ENCODE measurements at regions not wholly inside any gene's neighbourhood (a gene's known extent, or its start where the extent isn't known, plus 50 kb on each side); places are given as distances from the start of the nearest gene placed in this dataset.
"Not testable (repeated sequence)": the region's sequence is repeated elsewhere in the genome, so short reads cannot be mapped to it uniquely, and the experiment has no call there.

- Histone ChIP-seq H3K36me3 (ENCODE audit: insufficient read depth, low read length) (no peaks in the 10 kb centered on the region), H3K27me3 (ENCODE audit: insufficient read depth, low read length) (no peaks in the 10 kb centered on the region), H3K27ac (ENCODE audit: low read depth, low read length) (no peak overlapping the region), H3K4me1 (ENCODE audit: insufficient read depth, low read length) (peaks cover 9% of the 10 kb centered on the region), H3K4me3 (ENCODE audit: low read length in 2 of 2) (no peak overlapping the region), H3K9me3 (ENCODE audit: control insufficient read depth in 1 of 2, low read length in 2 of 2) (no peaks in the 10 kb centered on the region)
- no peak for DNase-seq
- Mint-ChIP-seq H3K36me3 (no peaks in the 10 kb centered on the region), H3K27me3 (peaks cover 0 to 2% of the 10 kb centered on the region in 2 donors), H3K4me3 (no peak overlapping the region), H3K4me1 (peaks cover 7 to 13% (median 10%) of the 10 kb centered on the region in 4 donors), H3K9me3 (peaks cover 0 to 2% (median 0%) of the 10 kb centered on the region in 8 donors), H3K27ac (no peak overlapping the region)
- ChIA-PET POLR2A (ENCODE audit: partially characterized antibody) (interaction anchor here (0.7 kb wide), 1 partner anchor 13 kb away, joined by 3 read pairs; no protein-coding TSS in a partner anchor), CTCF (ENCODE audit: partially characterized antibody) (interaction anchor here (1.2 kb wide), 1 partner anchor 20 kb away, joined by 3 read pairs; no protein-coding TSS in a partner anchor)
- intact Hi-C loops (cut with micrococcal nuclease) = no loop called here
These were observed 128.3 kb downstream of the CRLF3 start for GRCh38 chr17:30696234-30696633.

GRCh38 chr17:30695265-30695811, 129.2 kb downstream of the CRLF3 start:
- CTCF ChIA-PET (ENCODE audit: partially characterized antibody); H3K4me3 Mint-ChIP-seq; intact Hi-C loops (cut with micrococcal nuclease): not testable (repeated sequence)

GRCh38 chr17:30693772-30694171, 130.7 kb downstream of the CRLF3 start:
- Mint-ChIP-seq H3K27ac (peak overlapping the region in 2 of 7 donors; percentile 64 to 85), H3K4me1 (peaks cover 7 to 13% (median 10%) of the 10 kb centered on the region in 4 donors), H3K4me3 (peak overlapping the region in 7 of 8 donors; percentile 31 to 77 (median 55))
- H3K9me3 Mint-ChIP-seq; H3K4me3 ChIP-seq (ENCODE audit: low read length in 2 of 2); H3K27me3 Mint-ChIP-seq; H3K4me1 ChIP-seq (ENCODE audit: insufficient read depth, low read length); H3K27me3 ChIP-seq (ENCODE audit: insufficient read depth, low read length); H3K36me3 Mint-ChIP-seq; H3K36me3 ChIP-seq (ENCODE audit: insufficient read depth, low read length); H3K27ac ChIP-seq (ENCODE audit: low read depth, low read length); intact Hi-C loops (cut with micrococcal nuclease); H3K9me3 ChIP-seq (ENCODE audit: control insufficient read depth in 1 of 2, low read length in 2 of 2); CTCF ChIA-PET (ENCODE audit: partially characterized antibody); POLR2A ChIA-PET (ENCODE audit: partially characterized antibody): not testable (repeated sequence)
- DNase-seq = peak; percentile 39 to 60 (median 40)

More at GRCh38 chr17:30695265-30695811, 129.2 kb downstream of the CRLF3 start:
- H3K4me1 ChIP-seq (ENCODE audit: insufficient read depth, low read length); H3K36me3 ChIP-seq (ENCODE audit: insufficient read depth, low read length); H3K27me3 ChIP-seq (ENCODE audit: insufficient read depth, low read length); H3K9me3 Mint-ChIP-seq; H3K4me3 ChIP-seq (ENCODE audit: low read length in 2 of 2); DNase-seq; POLR2A ChIA-PET (ENCODE audit: partially characterized antibody); H3K36me3 Mint-ChIP-seq; H3K27me3 Mint-ChIP-seq; H3K9me3 ChIP-seq (ENCODE audit: control insufficient read depth in 1 of 2, low read length in 2 of 2); H3K27ac ChIP-seq (ENCODE audit: low read depth, low read length): not testable (repeated sequence)
- Mint-ChIP-seq H3K27ac (peak overlapping the region in 2 of 7 donors; percentile 5 to 48), H3K4me1 (peaks cover 7 to 13% (median 10%) of the 10 kb centered on the region in 4 donors)

GRCh38 chr17:30689266-30690000, 135.1 kb downstream of the CRLF3 start:
- H3K36me3 ChIP-seq (ENCODE audit: insufficient read depth, low read length); intact Hi-C loops (cut with micrococcal nuclease); H3K4me1 ChIP-seq (ENCODE audit: insufficient read depth, low read length); H3K9me3 Mint-ChIP-seq; POLR2A ChIA-PET (ENCODE audit: partially characterized antibody); H3K4me3 ChIP-seq (ENCODE audit: low read length in 2 of 2); H3K36me3 Mint-ChIP-seq; H3K9me3 ChIP-seq (ENCODE audit: control insufficient read depth in 1 of 2, low read length in 2 of 2); H3K27ac ChIP-seq (ENCODE audit: low read depth, low read length); H3K4me3 Mint-ChIP-seq; H3K27me3 ChIP-seq (ENCODE audit: insufficient read depth, low read length); DNase-seq; H3K27ac Mint-ChIP-seq: not testable (repeated sequence)
- H3K4me1 Mint-ChIP-seq = peaks cover 6 to 14% (median 8%) of the 10 kb centered on the region in 4 donors
- peaks cover 11 to 16% of the 10 kb centered on the region in 2 donors for H3K27me3 Mint-ChIP-seq
- CTCF ChIA-PET (ENCODE audit: partially characterized antibody) = interaction anchor here (1.3 kb wide), 1 partner anchor 31 kb away, joined by 4 read pairs; no protein-coding TSS in a partner anchor

DNA sequence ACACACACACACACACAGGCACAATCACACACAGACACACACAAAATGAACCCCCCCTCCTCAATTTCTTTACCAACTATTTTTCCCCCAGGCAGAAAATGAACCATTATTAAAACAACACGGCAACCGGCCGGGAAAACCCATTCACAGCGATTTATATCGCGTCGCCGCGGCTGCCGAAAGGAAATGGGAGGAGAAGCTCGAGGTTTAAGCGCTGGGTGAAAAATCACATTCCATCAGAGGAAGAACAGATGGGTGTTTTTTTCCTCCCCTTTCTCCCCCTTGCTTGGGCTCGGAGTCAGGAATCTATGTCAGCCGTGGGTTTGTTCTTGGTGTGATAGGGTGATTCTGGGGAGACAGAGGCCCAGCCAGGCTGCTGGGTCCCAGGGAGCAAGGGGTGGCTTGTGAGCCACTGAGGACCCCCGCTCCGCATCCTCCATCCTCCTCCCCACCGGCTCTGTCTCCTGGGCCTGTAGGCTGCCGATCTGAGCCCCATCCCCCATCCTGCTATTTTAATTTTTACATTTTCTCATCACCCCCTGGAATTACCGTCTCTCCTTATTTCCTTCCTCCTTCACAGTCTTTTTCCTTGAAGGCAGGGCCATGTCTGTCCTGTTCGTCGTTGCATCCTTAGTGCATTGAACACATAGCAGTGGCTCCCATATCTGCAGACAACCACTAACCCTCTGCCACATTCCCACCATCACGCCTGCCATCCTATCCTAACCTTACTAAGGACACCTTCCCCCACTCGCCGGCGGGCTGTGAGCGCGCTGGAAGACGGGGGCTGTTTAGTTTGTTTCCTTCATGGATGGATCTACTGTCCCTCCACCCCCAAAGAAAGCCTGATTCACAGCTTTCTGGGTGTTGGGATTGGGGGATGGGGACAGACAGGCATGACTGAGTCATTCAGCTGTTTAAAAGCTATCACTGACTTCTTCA, 137.7 kb downstream of the CRLF3 start:
- H3K4me1 Mint-ChIP-seq; H3K36me3 Mint-ChIP-seq; intact Hi-C loops (cut with micrococcal nuclease); H3K36me3 ChIP-seq (ENCODE audit: insufficient read depth, low read length); H3K4me3 ChIP-seq (ENCODE audit: low read length in 2 of 2); H3K27me3 ChIP-seq (ENCODE audit: insufficient read depth, low read length); POLR2A ChIA-PET (ENCODE audit: partially characterized antibody); H3K27ac ChIP-seq (ENCODE audit: low read depth, low read length); H3K9me3 ChIP-seq (ENCODE audit: control insufficient read depth in 1 of 2, low read length in 2 of 2); CTCF ChIA-PET (ENCODE audit: partially characterized antibody); DNase-seq; H3K4me1 ChIP-seq (ENCODE audit: insufficient read depth, low read length); H3K9me3 Mint-ChIP-seq: not testable (repeated sequence)
- Mint-ChIP-seq H3K4me3 (peak overlapping the region in 1 of 8 donors; percentile 32), H3K27ac (peak overlapping the region in 1 of 7 donors; percentile 4), H3K27me3 (peaks cover 12 to 14% of the 10 kb centered on the region in 2 donors)

- H3K36me3 Mint-ChIP-seq; H3K9me3 ChIP-seq (ENCODE audit: control insufficient read depth in 1 of 2, low read length in 2 of 2); H3K9me3 Mint-ChIP-seq; H3K4me3 ChIP-seq (ENCODE audit: low read length in 2 of 2); POLR2A ChIA-PET (ENCODE audit: partially characterized antibody); intact Hi-C loops (cut with micrococcal nuclease); H3K4me1 Mint-ChIP-seq; H3K27me3 ChIP-seq (ENCODE audit: insufficient read depth, low read length); CTCF ChIA-PET (ENCODE audit: partially characterized antibody); H3K36me3 ChIP-seq (ENCODE audit: insufficient read depth, low read length); H3K27ac ChIP-seq (ENCODE audit: low read depth, low read length); H3K4me1 ChIP-seq (ENCODE audit: insufficient read depth, low read length); DNase-seq; H3K27ac Mint-ChIP-seq: not testable (repeated sequence)
- Mint-ChIP-seq H3K4me3 (peak overlapping the region in 1 of 8 donors; percentile 26), H3K27me3 (peaks cover 11% of the 10 kb centered on the region in 2 donors)
These were observed 142.2 kb downstream of the CRLF3 start for GRCh38 chr17:30682280-30682679.

GRCh38 chr17:30680681-30681080, 143.8 kb downstream of the CRLF3 start:
- H3K4me3 Mint-ChIP-seq; POLR2A ChIA-PET (ENCODE audit: partially characterized antibody): not testable (repeated sequence)

More at GRCh38 chr17:30680681-30681080, 143.8 kb downstream of the CRLF3 start:
- H3K4me3 ChIP-seq (ENCODE audit: low read length in 2 of 2); H3K36me3 Mint-ChIP-seq; H3K27ac ChIP-seq (ENCODE audit: low read depth, low read length); H3K27ac Mint-ChIP-seq; intact Hi-C loops (cut with micrococcal nuclease); H3K27me3 ChIP-seq (ENCODE audit: insufficient read depth, low read length); H3K27me3 Mint-ChIP-seq; H3K4me1 Mint-ChIP-seq; DNase-seq; CTCF ChIA-PET (ENCODE audit: partially characterized antibody); H3K36me3 ChIP-seq (ENCODE audit: insufficient read depth, low read length); H3K9me3 ChIP-seq (ENCODE audit: control insufficient read depth in 1 of 2, low read length in 2 of 2); H3K4me1 ChIP-seq (ENCODE audit: insufficient read depth, low read length): not testable (repeated sequence)
- peaks cover 0 to 15% (median 9%) of the 10 kb centered on the region in 8 donors for H3K9me3 Mint-ChIP-seq

Data from CD4-positive, alpha-beta memory T cell (primary cell).